Muscle of arm (tissue), 1 donor: ENCODE measurements at regions not wholly inside any gene's neighbourhood (a gene's known extent, or its start where the extent isn't known, plus 50 kb on each side); places are given as distances from the start of the nearest gene placed in this dataset.

ENCODE experiments used
- DNase-seq: peaks from one replicate; pipeline ENCODE4 v3.0.0-alpha.2; 2013

DNA sequence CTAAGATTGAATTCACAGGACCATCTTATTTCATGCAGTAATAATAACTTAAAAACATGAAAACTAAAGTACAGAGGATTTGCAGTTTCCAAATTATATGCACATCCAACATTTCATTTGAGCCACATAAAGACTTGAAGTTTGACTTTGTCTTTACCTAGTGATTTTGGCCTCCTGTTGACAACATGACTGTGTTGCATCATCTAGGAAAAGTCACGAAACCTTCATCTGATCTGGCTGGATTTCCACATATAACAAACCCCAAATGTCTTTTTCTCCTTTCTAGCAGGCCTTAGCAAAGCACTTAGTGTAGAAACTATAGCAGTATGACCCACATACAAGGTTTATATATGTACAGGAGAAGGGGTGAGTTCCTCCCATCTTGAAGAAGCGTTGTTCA is 406.5 kb upstream of the CDH5 start:
- DNase-seq = no peak

DNA sequence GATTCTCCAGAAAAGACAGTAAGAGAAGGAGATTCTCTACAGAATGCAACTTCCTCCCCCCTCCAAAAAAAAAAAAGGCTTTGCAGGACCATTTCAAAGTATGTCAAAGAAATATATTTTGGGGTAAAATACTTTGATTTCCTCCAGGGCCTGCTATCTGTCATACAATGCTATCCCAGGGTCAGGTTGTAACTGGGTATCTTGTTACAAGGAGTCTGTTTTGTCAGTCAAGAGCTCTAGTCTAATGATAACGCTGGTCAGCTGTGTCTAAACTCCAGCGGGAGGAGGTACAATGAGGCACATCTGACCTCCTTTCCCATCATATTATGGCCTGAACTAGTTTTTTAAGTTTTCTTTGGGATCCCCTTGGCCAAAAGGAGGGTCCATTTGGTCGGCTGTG is 408.4 kb upstream of the CDH5 start:
- DNase-seq = no peak

DNA sequence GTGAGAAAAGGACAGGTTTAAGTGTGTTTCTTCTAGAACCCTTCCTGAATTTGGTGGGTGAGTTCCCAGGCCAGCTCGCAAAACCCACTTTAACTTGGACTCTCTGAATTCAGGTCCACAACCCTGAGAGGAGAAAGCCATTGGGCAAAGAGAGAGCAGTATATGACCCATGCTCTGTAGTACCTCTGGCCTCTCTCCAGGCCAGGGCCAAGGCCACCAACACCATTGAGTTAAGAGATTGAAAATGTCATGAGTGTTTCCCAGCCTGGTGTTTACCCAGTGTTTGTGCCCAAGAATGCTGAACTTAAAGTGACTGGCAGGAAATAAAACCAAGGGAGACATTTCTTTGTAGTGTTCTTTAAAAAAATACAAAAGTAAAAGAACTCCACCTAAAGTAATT is 410.4 kb upstream of the CDH5 start:
- no peak for DNase-seq

DNA sequence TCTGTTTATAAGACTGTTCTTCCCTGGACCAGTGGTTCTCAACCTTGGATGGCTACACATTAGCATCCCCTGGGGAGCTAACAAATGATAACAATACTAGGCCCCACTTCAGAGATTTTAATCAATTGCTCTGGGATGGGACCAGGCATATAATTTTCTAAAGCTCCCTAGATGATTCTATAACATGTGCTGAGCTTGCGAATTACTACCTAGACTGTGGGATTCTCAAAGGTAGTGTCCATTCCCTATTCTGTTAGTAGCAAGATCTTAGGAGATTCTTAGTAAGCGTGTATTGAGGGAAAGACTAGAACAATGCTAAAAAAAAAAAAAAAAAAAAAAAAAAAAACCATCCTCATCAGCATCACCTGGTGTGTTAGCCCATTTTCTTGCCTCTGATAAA is 412.0 kb upstream of the CDH5 start:
- DNase-seq = no peak

DNA sequence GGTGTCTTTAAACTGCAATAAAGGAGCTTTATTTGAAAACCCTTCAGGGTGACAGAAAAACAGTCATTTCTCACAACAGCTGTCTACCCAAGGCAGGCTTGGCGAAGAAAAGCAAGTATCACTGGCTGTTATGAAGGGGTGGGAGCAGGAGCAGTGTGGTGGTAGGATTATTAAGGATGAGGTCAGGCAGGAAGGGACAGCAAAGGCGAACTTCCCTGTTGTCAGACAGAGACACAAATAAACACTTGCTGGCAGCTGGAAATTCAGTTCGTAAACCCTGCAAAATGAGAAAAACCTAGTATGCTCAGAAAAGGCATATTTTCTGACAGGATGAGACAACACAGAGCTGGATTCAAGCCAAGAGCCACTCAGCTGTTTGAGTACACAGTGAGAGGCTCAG is 416.3 kb upstream of the CDH5 start:
- no peak for DNase-seq

DNA sequence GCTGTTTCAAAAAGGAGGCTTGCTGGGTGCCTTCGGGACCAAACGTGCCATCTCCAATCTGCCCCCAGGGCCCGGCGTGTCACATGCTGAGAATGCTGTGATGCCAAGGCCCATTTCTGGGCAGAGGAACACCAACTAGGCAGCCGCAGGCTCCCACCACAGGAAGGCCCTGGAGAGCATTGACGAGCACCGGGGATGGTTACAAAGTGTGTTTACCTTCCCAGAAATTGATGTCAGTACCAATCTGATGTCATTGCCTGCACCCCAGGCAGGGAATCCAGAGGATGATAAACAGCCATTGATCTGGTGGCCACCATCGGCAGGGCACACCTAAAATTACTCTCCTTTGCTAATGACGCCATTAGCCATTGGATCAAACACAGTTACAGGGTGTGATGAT is 418.1 kb upstream of the CDH5 start:
- no peak for DNase-seq

DNA sequence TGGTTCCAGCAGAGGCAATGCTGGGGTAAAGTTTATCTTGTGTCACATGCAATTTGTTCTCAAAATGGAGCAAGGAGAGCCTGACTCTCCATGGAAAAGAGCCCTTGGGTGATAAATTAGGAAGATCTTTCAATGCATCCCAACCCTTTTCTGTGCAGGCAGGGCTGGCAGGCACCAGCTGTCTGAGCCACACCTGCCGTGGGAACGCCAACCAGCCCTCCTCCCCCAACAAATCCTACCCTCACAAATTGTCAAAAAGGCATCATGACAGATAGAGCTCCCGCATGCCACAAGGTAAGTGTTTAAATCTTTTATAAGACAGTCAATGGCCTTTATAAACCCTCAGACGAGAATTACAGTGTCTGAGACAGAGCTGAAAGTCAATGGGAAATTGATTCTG is 418.5 kb upstream of the CDH5 start:
- no peak for DNase-seq

DNA sequence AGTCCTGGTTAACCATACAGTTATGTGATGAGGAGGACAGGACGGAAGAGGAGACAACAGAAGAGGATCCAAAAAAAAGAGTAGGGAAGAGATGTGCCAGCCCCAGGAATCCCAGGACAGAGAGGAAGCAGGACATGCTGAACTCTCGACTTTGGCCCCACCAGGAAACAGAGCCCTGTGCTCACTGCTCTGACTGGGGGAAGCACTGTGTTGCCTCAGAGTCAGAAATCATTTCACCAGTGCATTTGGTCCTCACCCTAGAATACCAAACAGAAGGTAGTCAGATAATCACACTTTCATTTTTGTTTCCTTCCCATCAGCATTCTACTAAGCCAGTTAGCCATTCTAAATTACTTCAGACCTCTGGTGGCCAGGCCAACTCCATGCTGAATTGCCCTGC is 421.0 kb upstream of the CDH5 start:
- no peak for DNase-seq

DNA sequence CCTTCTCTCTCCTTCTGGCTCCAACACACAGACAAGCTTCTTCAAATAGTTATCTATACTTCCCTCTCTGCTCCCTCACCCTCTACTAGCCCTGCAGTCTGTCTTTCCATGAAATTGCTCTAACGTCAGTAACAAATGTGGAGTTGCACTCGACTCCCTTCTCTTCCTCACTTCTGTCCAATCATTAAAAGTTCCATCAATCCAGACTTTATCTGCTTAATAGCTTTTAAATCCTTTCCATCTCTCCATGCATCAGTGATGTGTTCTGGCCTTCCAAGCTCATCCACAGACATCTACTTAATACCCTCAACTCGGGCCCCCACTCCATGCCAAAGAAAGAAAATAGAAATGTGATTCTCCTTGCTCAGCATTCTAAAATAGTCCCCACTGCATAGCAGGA is 422.1 kb upstream of the CDH5 start:
- no peak for DNase-seq

DNA sequence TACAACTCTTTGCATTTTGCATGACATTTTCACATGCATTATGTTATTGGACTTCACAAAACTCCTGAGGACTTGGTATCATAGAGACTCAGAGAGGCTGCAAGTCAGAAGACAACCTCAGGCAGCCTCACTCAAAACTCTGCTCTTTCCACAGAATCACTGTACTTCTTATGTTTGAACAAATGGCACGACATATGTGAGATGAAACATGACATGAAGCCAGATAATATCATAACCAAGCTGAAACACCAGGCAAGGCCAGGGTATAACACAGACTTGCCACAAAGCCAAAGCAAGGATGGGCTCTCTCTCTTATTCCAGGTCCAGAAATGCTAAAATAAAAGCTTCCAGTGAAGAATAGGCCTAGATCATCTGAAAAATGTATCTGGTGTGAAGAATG is 425.8 kb upstream of the CDH5 start:
- no peak for DNase-seq

DNA sequence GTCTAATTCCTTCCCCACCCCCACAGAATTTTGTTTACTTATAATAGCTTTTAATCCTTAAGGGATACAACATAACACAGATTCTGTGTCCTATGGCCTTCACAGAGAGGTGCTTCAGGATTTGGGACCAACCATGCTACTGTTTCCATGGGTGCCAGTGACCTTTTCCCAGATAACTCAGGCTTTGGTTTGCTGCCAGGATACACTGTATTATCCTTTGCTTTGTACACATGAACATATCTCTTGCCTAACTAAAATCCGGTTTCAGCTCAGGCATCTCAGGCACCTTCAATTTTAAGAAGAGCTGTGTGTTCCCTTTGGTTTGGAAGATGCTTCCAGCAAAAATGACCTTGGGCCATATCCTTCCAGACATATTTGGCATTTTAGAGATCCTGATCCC is 428.4 kb upstream of the CDH5 start:
- no peak for DNase-seq

DNA sequence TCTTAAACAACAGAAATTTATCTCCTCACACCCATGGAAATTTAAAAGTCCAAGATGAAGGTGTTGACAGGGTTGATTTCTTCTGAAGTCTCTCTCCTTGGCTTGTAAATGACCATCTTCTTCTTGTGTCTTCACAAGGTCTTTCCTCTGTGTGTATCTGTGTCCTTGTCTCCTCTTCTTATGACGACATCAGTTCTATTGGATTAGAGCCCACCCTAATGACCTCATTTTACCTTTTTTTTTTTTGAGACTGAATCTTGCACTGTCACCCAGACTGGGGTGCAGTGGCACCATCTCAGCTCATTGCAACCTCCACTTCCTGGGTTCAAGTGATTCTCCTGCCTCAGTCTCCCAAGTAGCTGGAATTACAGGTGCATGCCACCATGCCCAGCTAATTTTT is 429.0 kb upstream of the CDH5 start:
- no peak for DNase-seq

DNA sequence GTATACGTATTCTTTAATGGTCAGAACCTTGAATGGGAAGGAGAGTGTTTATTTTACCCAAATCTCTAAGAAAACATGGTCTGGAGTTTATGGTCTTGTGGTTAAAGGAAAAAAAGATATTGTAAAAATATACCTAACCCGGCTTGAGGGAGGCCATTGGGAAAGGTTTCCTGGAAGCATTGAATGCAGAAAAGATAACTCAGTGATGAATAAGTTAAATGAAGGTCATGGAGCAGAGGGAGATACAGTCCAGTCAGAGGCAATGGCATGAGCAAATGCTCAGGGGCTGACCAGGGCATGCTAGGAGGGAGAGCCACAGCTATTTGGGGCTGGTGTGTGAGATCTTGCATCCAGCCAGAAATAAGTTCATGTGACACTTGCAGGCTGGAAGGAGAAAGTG is 430.4 kb upstream of the CDH5 start:
- no peak for DNase-seq

DNA sequence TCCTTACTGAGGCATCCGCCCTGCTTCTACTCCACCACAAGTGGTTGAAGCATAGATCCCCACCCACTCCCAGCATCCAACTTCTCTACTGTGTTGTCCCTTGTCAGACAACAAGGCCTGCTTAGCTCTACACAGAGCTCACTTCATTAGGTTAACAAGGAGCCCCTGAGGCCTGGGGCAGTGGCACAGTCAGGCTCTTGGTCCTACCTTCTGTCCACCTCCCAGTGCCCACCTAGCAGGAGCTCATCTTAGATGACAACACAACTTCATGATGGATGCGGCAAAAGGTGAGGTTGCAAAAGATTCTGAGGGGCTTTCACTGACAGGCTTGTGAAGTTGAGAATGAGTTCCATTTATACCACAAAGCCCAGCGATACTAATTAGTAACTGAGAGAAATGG is 432.0 kb upstream of the CDH5 start:
- DNase-seq = no peak

DNA sequence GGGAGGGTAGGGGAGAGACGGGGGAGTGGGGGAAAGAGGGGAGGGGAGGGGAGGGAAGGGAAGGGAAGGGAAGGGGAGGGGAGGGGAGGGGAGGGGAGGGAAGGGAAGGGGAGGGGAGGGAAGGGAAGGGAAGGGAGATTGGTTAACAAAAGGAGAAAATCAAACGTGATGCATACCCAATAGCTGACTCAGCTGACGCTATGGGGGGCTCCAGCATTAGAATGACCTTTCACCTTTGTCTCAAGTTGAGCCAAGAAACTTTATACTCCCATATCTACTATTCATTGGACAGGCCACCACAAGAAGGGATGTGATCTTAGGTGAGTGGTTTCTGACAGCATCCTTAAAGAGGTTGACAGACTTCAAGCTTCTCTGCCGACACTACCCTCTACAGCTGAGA is 432.8 kb upstream of the CDH5 start:
- DNase-seq = no peak

DNA sequence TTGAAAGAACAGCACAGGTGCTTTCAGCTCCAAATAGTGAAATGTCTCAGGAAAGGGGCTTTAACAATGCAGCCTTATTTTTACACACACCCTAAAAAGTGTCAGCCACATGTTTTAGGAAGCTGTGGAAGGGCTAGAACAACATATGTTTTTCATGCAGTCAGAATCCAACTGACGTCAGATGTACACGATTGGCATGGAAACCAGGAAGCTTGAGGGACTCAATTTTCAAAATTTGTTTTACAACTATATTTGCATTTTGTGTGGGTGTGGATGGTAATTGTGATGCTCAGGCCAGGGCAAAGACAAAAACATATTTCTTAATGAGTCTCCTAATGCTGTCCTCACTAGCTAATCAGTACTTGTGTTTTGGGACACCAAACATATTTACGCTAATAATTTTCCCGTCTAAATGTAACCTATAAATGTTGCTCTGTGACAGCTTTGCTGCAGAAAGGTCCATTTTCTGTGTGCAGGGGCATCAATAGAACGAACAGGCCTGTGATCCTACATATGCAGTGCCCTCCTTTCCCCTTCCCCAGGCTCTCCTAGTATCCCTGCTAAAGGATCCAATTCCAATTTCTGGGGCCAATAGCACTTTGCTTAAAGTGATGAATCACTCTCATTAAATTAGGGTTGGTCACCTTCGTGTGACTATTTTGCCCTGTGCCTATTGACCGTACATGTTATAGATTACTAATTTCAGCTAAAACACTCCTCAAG is 434.0 kb upstream of the CDH5 start:
- DNase-seq = no peak

DNA sequence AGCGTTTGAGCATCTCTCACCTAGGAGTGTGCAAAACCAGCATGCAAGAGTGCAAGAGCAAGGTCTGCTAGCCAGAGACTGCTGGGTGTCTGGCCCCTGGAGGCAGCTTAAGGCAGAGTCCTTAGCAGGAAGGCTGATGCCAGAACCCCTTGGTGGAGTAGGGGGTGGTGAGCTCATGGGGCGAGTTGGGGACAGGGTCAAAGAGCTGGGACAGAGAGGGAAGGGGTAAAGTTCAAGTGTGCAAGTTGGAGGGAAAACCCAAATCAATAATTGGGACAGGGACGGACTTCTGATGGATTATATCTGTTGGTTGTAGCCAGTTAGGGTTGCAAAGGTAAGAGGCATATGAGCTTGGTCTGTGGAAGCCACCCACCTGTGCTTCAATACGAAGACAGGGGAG is 443.6 kb upstream of the CDH5 start:
- no peak for DNase-seq

DNA sequence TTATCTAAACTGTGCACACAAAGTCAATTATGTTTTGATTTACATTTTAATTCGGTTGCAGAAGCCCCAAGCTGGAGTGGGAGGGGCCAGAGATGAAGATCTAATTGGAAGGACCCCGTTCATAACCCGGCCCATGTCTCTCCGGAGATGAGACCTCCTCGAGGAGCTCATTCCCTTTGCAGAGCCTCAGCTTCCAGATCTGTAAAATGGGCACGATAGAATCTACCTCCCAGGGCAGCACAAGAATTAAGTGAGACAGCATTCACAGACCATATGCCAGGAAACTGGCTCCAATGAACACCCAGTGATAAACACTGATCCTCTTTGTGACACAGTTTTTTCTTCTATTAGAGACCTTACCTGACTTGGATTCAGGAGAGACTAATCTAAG is 446.5 kb upstream of the CDH5 start:
- no peak for DNase-seq

DNA sequence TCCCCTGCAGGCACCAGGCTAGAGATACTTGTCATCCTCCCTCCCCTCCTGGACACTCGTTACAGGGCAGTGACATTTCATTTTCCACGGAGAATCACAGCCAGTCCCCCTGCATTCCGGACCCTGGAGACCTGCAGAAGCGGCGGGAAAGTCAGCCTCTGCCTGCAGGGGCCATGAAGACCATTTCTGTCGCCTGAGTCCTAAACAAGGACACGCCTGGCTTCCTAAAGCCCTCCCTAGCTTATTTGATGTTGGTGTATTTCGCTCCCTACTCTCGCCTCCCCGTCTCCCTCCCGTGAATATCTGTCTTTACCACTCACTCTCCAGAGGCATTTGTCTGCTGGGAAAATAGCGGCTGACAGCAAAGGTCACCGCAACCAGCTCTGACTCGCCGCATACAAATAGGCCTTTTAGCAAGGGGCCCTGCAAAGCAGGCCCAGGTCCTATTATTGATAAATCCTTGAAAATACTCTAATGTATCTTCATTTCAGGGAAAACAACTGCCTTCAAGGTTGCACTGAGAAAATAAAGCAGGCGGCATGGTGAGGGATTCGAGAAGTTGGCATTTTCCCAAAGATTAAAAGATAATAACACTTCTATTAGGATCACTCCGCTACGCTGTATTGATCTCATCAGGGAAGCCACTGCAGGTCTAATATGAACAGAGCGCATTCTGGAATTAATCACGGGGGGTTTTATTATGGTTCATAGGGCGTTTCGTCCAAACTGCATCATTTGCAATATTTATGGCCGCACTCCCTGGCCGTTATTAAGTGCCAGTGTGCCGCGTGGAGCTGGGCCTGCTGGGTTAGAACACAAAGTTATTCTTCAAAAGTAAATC is 447.1 kb upstream of the CDH5 start:
- no peak for DNase-seq

DNA sequence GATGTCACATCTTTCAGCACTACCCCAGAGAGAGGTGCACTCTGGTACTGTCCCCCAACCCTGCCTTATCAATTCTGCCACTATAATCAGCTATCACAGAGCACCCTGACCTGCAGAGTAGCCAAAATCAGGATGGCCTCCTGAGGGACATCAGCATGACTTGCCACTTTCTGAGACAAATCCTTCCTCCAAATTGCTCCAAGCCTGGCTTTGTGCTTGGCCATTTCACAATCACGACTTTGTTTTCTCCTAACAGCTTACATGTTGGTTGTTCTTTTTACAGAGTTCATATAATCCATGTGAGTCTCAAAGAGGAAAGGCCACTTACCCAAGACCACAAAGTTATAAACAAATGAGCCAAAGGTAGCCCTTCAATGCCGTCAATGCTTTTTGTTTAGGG is 449.0 kb upstream of the CDH5 start:
- DNase-seq = no peak

DNA sequence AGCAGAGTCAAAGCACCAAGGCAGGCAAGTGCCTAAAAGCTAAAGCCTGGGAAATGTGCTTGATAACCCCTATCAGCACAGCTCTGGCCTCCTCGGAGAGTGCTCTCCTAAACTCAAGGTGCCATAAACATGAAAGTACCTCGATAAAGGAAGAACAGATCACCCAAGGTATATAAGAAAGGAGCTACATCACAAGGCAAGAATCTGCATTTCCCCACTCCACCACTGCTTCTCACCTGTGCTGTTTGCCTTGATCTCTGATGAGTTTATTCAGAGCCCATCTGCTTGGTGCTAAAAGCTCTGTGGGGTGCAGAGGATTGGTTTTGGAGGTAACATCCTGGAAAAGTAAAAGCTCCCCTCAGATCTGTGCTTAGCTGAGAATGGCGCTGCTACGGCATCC is 449.5 kb upstream of the CDH5 start:
- no peak for DNase-seq

DNA sequence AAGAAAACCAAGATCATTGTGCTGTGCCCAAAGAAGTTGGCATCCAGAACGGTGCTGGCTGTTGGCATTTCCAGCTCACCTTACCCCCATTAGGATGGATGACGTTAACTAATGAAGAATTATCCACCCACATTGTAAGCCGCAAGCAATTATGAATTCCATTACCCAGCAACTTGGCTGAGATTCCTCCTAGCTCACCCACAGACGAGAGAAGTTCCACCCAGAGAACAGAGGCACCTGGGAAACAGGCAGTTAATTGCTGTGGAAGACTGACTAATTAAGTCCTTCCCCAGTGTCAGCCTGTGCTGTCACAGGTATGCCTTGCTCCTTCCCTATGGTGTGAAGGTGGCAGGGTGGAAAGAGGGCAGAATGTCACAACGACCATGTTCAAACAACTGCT is 456.2 kb upstream of the CDH5 start:
- DNase-seq = no peak

DNA sequence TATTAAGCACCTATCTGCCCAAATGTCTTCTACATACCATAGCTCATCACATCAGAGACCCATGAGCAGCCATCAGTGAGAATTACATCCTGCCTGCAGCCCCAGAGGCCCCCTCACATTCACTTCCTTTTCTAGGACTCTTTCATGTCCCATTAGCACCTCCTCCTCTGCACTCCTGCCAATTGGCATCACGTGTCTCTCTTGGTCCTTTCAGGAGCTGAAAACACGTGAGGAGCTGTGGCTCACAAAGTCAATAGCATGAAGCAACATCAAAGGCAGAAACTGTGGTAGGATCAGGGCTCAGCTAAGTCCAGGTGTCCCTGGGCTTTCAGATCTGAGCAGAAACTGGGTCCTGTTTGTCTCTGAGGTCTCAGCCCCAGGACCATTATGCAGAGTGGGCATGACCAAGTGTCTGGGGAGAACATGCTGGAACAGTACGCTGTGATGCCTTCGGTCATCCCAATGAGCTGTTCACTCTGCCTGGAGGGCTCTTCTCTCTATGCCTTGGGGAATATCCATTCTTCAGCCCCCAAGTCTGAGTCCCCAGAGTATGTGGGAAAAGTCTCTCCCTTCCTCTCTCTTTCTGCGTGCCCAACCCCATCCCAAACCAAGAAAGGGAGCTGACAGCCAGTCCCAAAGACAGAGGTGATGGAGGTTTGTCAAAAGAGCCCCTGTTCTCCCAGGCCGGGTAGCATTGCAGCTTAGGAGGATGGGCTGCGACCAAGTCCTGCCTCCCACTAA is 457.0 kb upstream of the CDH5 start:
- no peak for DNase-seq
